ENCODE measurements at regions not wholly inside any gene's neighbourhood (a gene's known extent, or its start where the extent isn't known, plus 50 kb on each side); places are given as distances from the start of the nearest gene placed in this dataset.

DNA sequence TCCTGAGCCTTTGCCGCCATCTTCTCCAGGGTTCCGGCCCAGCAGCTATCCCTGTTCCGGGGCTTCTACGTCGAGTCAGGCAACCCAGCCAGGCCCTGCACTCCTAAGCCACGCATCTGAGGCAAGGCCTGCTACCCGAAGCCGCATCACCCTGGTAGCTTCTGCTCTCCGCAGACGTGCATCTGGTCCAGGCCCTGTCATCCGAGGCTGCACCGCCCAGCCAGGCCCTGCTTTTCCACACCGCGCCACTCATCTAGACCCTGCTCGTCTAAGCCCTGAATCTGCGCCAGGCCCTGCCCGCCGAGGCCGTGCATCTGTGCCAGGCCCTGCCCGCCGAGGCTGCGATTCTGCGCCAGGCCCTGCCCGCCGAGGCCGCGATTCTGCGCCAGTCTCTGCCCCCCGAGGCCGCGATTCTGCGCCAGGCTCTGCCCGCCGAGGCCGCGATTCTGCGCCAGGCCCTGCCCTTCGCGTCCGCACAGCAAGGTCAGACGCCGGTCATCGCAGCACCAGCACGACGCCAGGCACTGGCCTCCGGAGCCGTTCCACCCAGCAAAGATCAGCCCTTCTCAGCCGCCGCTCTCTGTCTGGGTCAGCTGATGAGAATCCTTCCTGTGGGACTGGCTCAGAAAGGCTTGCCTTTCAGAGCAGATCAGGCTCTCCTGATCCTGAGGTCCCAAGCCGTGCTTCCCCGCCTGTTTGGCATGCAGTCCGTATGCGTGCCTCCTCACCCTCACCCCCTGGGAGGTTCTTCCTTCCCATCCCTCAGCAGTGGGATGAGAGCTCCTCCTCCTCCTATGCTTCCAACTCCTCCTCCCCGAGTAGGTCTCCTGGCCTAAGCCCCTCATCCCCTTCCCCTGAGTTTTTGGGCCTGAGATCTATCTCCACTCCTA is 75.1 kb downstream of the NUDT10 start:
- TF ChIP-seq, protein P1, sequence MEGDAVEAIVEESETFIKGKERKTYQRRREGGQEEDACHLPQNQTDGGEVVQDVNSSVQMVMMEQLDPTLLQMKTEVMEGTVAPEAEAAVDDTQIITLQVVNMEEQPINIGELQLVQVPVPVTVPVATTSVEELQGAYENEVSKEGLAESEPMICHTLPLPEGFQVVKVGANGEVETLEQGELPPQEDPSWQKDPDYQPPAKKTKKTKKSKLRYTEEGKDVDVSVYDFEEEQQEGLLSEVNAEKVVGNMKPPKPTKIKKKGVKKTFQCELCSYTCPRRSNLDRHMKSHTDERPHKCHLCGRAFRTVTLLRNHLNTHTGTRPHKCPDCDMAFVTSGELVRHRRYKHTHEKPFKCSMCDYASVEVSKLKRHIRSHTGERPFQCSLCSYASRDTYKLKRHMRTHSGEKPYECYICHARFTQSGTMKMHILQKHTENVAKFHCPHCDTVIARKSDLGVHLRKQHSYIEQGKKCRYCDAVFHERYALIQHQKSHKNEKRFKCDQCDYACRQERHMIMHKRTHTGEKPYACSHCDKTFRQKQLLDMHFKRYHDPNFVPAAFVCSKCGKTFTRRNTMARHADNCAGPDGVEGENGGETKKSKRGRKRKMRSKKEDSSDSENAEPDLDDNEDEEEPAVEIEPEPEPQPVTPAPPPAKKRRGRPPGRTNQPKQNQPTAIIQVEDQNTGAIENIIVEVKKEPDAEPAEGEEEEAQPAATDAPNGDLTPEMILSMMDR (IDR thresholded peaks at IDR 0.05), result no peak
- TF ChIP-seq ZFX (IDR thresholded peaks at IDR 0.05; ENCODE audit: borderline replicate concordance), result no peak
